ENCODE measurements at regions not wholly inside any gene's neighbourhood (a gene's known extent, or its start where the extent isn't known, plus 50 kb on each side); places are given as distances from the start of the nearest gene placed in this dataset.

DNA sequence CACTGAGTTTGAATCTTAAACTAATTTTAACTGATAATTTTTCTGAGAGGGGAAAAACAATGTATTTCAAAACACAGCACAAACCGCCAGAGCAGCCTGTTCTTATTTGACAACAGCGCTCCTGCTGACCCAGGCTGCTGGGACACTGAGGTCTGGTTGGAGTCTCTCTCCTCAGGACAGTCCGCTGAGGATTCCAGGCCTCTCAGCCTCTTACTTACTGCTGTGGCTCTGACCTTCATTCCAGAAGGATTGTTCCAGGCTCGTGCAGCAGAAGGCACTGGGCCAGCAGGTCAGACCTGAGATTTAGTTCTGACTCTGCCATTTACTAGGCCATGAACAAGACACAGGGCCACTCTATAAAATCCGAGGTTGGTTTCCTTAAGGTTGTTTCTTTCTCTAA, 393.6 kb downstream of the TDRD3 start:
- TF ChIP-seq SP1 (IDR thresholded peaks at IDR 0.05) (no peak), FOXA1 (IDR thresholded peaks at IDR 0.05) (no peak), FOXK2 (IDR thresholded peaks at IDR 0.05) (no peak), ARNT (IDR thresholded peaks at IDR 0.05) (no peak), PKNOX1 (IDR thresholded peaks at IDR 0.05) (no peak), FOXM1 (IDR thresholded peaks at IDR 0.05; ENCODE audit: borderline replicate concordance) (no peak), HDGF (IDR thresholded peaks at IDR 0.05; ENCODE audit: borderline replicate concordance) (no peak), SUZ12 (IDR thresholded peaks at IDR 0.05) (no peak), ELF4 (IDR thresholded peaks at IDR 0.05) (no peak), TARDBP (IDR thresholded peaks at IDR 0.05) (no peak)
